ENCODE measurements at regions not wholly inside any gene's neighbourhood (a gene's known extent, or its start where the extent isn't known, plus 50 kb on each side); places are given as distances from the start of the nearest gene placed in this dataset.

DNA sequence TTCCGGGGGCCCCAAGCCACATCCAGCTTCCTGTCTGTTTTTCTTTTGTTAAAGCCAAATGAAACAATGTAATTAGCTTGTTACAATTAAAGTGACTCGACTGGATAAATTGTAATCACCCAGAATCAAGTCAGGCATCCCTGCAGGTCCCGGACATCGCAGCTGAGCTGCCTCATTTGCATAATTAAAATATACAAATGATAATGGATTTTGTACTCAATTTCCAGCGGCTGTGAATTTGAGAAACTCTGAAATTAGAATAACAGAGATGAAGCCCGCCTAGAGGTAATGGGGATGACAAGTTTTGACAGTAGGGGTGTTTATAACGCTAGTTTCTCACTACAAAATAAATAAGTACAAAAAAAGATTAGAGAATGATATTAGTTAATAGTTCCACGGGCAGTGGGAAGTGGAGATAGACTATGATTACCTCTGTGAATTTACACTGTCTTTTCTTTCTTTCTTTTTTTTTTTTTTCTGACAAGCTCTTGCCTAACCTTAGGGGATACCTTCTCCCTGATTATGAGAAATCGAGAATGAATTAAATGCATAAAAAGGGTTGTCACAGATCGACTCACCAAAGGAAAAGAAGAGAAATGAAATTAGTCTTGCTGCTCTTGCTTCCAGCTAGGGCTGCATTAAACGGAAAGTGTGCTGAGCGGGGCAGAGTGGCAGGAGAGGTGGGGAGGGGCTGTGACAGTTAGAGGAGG, 82.6 kb upstream of the SKOR2 start:
- DNase-seq (ENCODE audit: low spot score), result no peak

DNA sequence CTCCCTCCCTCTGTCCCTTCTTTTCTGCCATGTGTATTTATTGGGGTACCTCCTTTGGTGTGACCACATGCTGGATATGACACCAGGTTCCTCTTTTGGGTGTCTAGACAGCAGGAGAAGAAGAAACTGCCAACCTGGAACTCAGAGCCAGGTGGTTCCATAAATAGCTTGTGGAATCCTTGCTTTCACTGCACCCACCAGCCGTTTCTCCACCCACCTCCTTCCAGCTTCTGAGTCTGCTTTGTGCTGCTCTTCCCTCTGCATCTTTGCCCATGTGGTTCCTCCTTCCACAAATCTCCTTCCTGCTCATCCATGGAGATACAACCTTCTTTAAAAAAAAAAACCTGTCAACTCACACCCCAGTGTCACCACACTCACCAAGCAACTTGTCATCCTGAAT, 80.2 kb upstream of the SKOR2 start:
- DNase-seq (ENCODE audit: low spot score), result no peak

DNA sequence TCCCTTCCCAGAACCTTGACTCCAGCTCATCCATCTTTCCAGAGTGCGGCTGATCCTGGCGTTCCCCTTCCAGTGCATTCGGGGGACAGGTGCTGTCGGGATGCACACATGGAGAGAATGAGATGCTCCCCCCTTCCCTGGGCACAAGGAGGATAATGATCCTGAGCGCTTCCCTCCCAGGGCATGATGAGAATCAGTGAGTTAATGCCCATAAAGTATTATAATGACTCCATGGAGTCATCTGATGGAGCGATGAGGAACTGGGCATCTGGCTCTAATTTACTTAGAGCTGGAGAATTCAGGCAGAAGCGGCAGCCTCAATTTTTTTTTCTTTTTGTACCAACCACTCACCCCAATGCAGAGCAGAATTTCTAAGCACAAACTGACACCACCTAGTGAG, 79.6 kb upstream of the SKOR2 start:
- DNase-seq (ENCODE audit: low spot score), result no peak

DNA sequence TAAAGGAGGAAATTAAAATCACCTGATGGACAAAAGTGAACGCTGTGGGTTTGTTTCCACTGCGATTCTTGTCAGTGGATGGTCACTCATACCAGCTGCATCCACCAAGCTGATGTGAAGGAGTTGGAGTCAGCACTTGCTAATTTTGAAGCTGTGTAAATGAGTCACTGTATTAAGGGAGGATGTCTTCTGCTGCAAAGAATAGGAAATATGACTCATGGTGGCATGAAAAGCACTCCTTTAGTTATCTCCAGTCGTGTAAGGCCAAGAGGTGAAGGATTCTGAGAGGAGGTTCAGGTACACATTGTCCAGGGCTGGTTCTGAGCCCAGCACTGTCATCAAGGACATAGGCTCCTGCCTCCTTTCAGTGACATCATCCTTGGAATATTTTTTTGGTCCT, 71.7 kb upstream of the SKOR2 start:
- no peak for DNase-seq (ENCODE audit: low spot score)

DNA sequence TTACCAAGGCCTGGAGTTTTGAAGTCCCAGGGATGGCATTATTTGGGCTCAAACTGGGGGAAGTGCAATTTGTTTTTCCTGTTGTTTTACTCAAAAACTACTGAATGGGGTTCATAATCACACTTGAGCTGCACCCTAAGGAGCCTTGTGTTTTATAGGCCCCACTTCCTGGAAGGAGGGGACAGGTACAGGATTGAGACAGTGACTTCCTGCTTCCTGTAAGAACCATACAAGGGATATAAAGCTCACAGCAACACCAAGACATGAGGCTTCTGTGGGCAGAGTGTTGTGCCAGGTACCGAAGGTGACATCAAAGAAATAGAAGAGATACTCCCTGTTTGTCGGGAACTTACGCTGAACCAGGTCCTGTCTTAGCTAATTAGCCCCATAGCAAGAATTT, 70.4 kb upstream of the SKOR2 start:
- no peak for DNase-seq (ENCODE audit: low spot score)

DNA sequence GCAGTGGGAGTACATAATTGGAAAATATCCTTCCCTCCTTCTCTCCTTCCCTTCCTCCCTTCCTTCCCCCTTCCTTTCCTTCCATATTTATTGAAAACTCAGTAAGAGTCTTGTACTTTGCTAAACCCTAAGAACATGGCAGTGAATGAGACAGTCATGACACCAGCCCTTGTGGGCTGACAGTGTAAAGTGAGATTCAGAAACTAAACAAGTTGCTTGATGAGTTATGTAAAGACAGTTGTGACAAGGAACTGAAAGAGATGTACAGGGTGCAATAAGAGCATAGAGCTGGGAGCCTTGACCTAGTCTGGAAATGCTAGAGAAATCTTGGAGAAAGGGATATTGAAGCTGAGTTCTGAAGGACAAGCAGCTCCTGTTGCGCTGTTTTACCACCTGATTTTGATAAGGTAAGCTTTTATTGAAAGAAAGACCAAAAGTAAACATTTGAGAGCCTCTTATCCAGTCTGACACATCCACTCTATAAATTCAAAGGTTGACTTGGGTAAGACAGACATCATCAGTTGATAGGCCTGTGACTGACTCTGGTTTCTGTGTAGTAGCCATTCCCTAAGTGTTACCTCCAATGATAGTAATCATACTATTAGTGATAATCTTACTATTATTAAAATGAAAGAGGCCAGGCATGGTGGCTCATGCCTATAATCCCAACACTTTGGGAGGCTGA, 66.5 kb upstream of the SKOR2 start:
- DNase-seq (ENCODE audit: low spot score), result no peak

DNA sequence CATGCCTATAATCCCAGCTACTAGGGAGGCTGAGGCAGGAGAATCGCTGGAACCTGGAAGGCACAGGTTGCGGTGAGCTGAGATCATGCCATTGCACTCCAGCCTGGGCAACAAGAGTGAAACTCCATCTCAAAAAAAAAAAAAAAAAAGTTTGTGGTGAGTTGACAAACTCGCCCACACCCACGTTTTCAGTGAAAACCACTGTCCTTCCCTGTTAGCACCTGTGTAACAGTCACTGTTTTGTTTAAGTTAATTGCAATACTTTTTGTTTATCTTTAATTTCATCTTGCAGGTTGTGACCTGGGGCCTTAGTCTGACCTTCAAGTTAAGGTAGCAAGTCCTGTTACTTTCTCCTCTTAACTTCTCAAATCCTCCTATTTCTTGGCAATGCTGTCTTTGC, 65.5 kb upstream of the SKOR2 start:
- no peak for DNase-seq (ENCODE audit: low spot score)

DNA sequence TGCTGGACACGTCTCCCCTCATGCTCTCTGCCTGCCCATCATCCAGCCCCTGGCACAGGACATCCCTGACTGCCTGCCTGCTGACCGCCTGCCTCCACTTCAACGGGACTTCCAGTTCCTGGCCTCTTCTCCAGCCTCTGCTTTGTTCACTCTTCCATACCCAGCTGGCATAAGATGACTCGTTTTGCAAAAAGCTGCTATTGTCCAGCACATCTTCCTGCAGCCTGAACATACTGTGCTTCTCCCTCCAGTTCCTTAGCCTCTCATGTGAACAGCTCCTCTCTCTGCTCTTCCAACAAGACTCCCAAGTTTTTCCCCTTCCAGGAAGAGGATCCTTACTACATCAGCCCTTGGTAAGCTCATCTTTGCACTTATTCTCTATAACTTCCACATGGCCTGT, 62.4 kb upstream of the SKOR2 start:
- DNase-seq (ENCODE audit: low spot score), result no peak

DNA sequence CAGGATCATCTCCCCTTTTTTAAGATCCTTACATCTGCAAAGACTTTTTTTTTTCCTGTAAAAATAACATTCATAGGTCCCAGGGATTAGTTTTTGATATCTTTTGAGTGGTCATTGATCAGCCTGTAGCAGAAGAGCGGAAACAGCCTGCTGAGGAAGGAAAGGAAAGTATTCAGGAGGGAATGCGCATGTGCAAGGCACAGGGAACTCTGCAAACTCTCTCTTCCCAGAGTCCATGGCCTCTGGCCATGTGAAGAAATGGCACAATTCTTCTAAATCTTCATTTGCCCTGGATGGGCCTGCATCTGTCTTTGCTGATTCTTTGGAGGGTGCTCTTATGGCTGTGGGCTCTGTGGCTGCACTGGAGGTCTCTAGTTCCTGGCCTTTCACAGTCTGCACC, 60.1 kb upstream of the SKOR2 start:
- no peak for DNase-seq (ENCODE audit: low spot score)

Measured in LoVo (cell line).